Keratinocyte (primary cell): ENCODE measurements at regions not wholly inside any gene's neighbourhood (a gene's known extent, or its start where the extent isn't known, plus 50 kb on each side); places are given as distances from the start of the nearest gene placed in this dataset.
A peak's percentile ranks its signal among the peaks of the same experiment; 100 is the strongest.

Experiments
- DNase-seq: peaks from one replicate; pipeline ENCODE4 v3.0.0-alpha.2; 2011; ENCODE audit warnings: low read depth, missing footprints, low spot score
- FAIRE-seq: peaks from 2 replicates; lab custom pipeline; 2011; peaks lifted over from hg19 to GRCh38; lab: Jason Lieb, UNC
- H2AFZ ChIP-seq: 2 replicates; pipeline ENCODE4 v1.6.0; 2012; ENCODE audit warnings: low read length, control low read depth, inconsistent platforms; ENCODE audit not compliant: control insufficient read depth
- H3K27ac ChIP-seq: 2 replicates; pipeline ENCODE4 v1.5.1; 2011; ENCODE audit warnings: low read length; ENCODE audit not compliant: control insufficient read depth, insufficient read depth
- H3K27me3 ChIP-seq: 3 replicates; pipeline ENCODE4 v1.6.0; 2011; ENCODE audit warnings: low read length; ENCODE audit not compliant: control insufficient read depth, insufficient read depth; ENCODE audit errors: extremely low read depth
- H3K36me3 ChIP-seq, 2 experiments: 2 replicates in 1 of 2; 3 replicates in 1 of 2; pipeline ENCODE4 v1.5.1; 2011; ENCODE audit warnings: low read length in 2 of 2, mild to moderate bottlenecking in 1 of 2; ENCODE audit not compliant: control insufficient read depth in 2 of 2, insufficient read depth in 2 of 2; ENCODE audit errors: extremely low read depth in 1 of 2
- H3K4me1 ChIP-seq: 3 replicates; pipeline ENCODE4 v1.5.1; 2011; ENCODE audit warnings: low read length; ENCODE audit not compliant: control insufficient read depth, insufficient read depth; ENCODE audit errors: extremely low read depth
- H3K4me2 ChIP-seq: 3 replicates; pipeline ENCODE4 v1.6.0; 2011; ENCODE audit warnings: low read depth, low read length; ENCODE audit not compliant: control insufficient read depth, insufficient read depth; ENCODE audit errors: extremely low read depth
- H3K4me3 ChIP-seq, 3 experiments: fragments of 200-600 bp in 1 of 3; sonication (generic) in 1 of 3; 2 replicates in 2 of 3; 3 replicates in 1 of 3; pipeline ENCODE4 v1.5.1; 2011 to 2016; ENCODE audit warnings: low read length in 3 of 3, mild to moderate bottlenecking in 3 of 3, control low read depth in 2 of 3, inconsistent platforms in 1 of 3, low read depth in 1 of 3, mixed read lengths in 1 of 3, mixed run types in 1 of 3, moderate library complexity in 1 of 3; ENCODE audit not compliant: control insufficient read depth in 2 of 3, insufficient read depth in 2 of 3; ENCODE audit errors: extremely low read depth in 1 of 3
- H3K79me2 ChIP-seq: 2 replicates; pipeline ENCODE4 v1.6.0; 2012; ENCODE audit warnings: low read length; ENCODE audit not compliant: control insufficient read depth, insufficient read depth
- H3K9ac ChIP-seq: 3 replicates; pipeline ENCODE4 v1.6.0; 2011; ENCODE audit warnings: low read length; ENCODE audit not compliant: control insufficient read depth, insufficient read depth; ENCODE audit errors: extremely low read depth
- H3K9me1 ChIP-seq: 3 replicates; pipeline ENCODE4 v1.6.0; 2011; ENCODE audit warnings: low read length; ENCODE audit not compliant: control insufficient read depth, insufficient read depth; ENCODE audit errors: extremely low read depth
- H3K9me3 ChIP-seq: 2 replicates; pipeline ENCODE4 v1.5.1; 2012; ENCODE audit warnings: low read depth, low read length; ENCODE audit not compliant: control insufficient read depth
- H4K20me1 ChIP-seq: 3 replicates; pipeline ENCODE4 v1.6.0; 2011; ENCODE audit warnings: low read length; ENCODE audit not compliant: control insufficient read depth, insufficient read depth; ENCODE audit errors: extremely low read depth
- CTCF ChIP-seq, 3 experiments: IDR thresholded peaks in 1 of 3; conservative IDR thresholded peaks in 1 of 3; optimal IDR thresholded peaks in 1 of 3; 2 replicates in 2 of 3; 3 replicates in 1 of 3; pipeline versions ENCODE3 to v1.5.1; 2011; ENCODE audit warnings: low read length in 3 of 3, mild to moderate bottlenecking in 3 of 3, moderate library complexity in 2 of 3, control low read depth in 1 of 3, inconsistent platforms in 1 of 3; ENCODE audit not compliant: insufficient read depth in 2 of 3; ENCODE audit errors: extremely low read depth in 1 of 3
- EZH2 ChIP-seq: IDR thresholded peaks from one replicate; pipeline ENCODE4 v1.6.1; 2012; ENCODE audit warnings: inconsistent platforms, mild to moderate bottlenecking, low read length, moderate library complexity
- dilution Hi-C: fragments of 300-500 bp; cut with MboI; formaldehyde crosslinking; loops from one replicate; pipeline ENCODE4 v1.7.0; 2020; ENCODE audit warnings: low sequenced_read_pairs; ENCODE audit not compliant: extremely low pct_ligation_motif_present

GRCh38 chr18:39602131-39602530 lies 2036.5 kb upstream of the CELF4 start:
- no peak for FAIRE-seq
- Histone ChIP-seq H3K36me3 (no peaks in the 10 kb centered on the region), H3K4me3 (no peak overlapping the region), H3K79me2 (no peaks in the 10 kb centered on the region), H3K9me3 (no peaks in the 10 kb centered on the region), H3K4me1 (peaks cover 9% of the 10 kb centered on the region), H3K27ac (no peak overlapping the region), H3K9me1 (no peaks in the 10 kb centered on the region), H3K27me3 (no peaks in the 10 kb centered on the region), H3K4me2 (no peak overlapping the region), H4K20me1 (no peaks in the 10 kb centered on the region), H3K9ac (no peak overlapping the region), H2AFZ (no peak overlapping the region)
- dilution Hi-C loops, result no loop called here
- DNase-seq, result no peak
- TF ChIP-seq EZH2, result no peak

- H3K4me2 ChIP-seq, result no peak overlapping the region
- dilution Hi-C loops, result no loop called here
- no peaks in the 10 kb centered on the region for H3K9me1 ChIP-seq
- H3K9me3 ChIP-seq, result no peaks in the 10 kb centered on the region
- no peak overlapping the region for H2AFZ ChIP-seq
- no peaks in the 10 kb centered on the region for H4K20me1 ChIP-seq
- no peak overlapping the region for H3K4me3 ChIP-seq
- no peaks in the 10 kb centered on the region for H3K36me3 ChIP-seq
- H3K9ac ChIP-seq, result no peak overlapping the region
- FAIRE-seq, result no peak
- H3K4me1 ChIP-seq, result peaks cover 9% of the 10 kb centered on the region
- H3K27me3 ChIP-seq, result no peaks in the 10 kb centered on the region
- DNase-seq, result no peak
- no peak overlapping the region for H3K27ac ChIP-seq
- TF ChIP-seq CTCF (optimal IDR thresholded peaks at IDR 0.05 in 1 of 3, IDR thresholded peaks at IDR 0.05 in 1 of 3, conservative IDR thresholded peaks at IDR 0.05 in 1 of 3; ENCODE audit: extremely low read depth in 1 of 3, insufficient read depth in 2 of 3, low read length in 3 of 3), result no peak
- TF ChIP-seq EZH2, result no peak
- H3K79me2 ChIP-seq, result no peaks in the 10 kb centered on the region
Measured at GRCh38 chr18:39600894-39601293, 2035.3 kb upstream of the CELF4 start.

GRCh38 chr18:39599251-39599650 lies 2033.7 kb upstream of the CELF4 start:
- Histone ChIP-seq H3K4me3 (no peak overlapping the region), H3K4me1 (peaks cover 6% of the 10 kb centered on the region), H3K4me2 (peak overlapping the region; percentile 11), H3K79me2 (no peaks in the 10 kb centered on the region), H2AFZ (peak overlapping the region; percentile 56), H3K36me3 (no peaks in the 10 kb centered on the region), H3K27ac (no peak overlapping the region), H3K9me1 (no peaks in the 10 kb centered on the region), H4K20me1 (no peaks in the 10 kb centered on the region), H3K9ac (no peak overlapping the region), H3K27me3 (no peaks in the 10 kb centered on the region), H3K9me3 (no peaks in the 10 kb centered on the region)
- dilution Hi-C loops, result no loop called here
- TF ChIP-seq CTCF (optimal IDR thresholded peaks at IDR 0.05 in 1 of 3, IDR thresholded peaks at IDR 0.05 in 1 of 3, conservative IDR thresholded peaks at IDR 0.05 in 1 of 3; ENCODE audit: extremely low read depth in 1 of 3, insufficient read depth in 2 of 3, low read length in 3 of 3) (no peak), EZH2 (no peak)
- FAIRE-seq (no peak), DNase-seq (no peak)
